GM21576 (cell line): ENCODE measurements at regions not wholly inside any gene's neighbourhood (a gene's known extent, or its start where the extent isn't known, plus 50 kb on each side); places are given as distances from the start of the nearest gene placed in this dataset.

Source experiments
- ATAC-seq: cut with Tn5 transposase; IDR thresholded peaks from one replicate; pipeline ENCODE4 v1.9.1; 2021; ENCODE audit warnings: mild to moderate bottlenecking, moderate library complexity; ENCODE audit not compliant: unreplicated experiment

DNA sequence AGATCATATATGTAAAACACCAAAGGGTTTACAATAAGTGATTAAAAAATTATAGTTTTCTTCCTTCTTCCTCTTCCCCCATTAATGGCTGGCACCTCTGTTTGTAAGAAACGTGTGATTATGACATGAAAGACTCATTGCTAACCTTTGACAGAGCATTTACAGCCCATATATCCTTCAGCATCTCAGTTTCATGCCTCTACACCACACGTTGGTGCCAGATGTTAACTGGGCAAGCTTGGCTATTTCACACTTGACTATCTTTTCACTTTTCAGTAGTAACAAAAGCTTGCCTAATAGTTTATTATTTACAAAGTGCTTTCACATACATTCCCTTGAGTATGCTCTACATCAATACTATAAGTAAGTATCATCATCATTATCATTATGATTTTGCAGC lies 65.3 kb upstream of the C1QTNF7 start:
- no peak for ATAC-seq

- ATAC-seq, result no peak
These were observed 63.6 kb upstream of the C1QTNF7 start for GRCh38 chr4:15364183-15364582.

GRCh38 chr4:15365641-15366040 lies 62.2 kb upstream of the C1QTNF7 start:
- no peak for ATAC-seq

GRCh38 chr4:15366721-15367120 lies 61.1 kb upstream of the C1QTNF7 start:
- ATAC-seq, result no peak

GRCh38 chr4:15368856-15369255 lies 59.0 kb upstream of the C1QTNF7 start:
- ATAC-seq, result no peak

DNA sequence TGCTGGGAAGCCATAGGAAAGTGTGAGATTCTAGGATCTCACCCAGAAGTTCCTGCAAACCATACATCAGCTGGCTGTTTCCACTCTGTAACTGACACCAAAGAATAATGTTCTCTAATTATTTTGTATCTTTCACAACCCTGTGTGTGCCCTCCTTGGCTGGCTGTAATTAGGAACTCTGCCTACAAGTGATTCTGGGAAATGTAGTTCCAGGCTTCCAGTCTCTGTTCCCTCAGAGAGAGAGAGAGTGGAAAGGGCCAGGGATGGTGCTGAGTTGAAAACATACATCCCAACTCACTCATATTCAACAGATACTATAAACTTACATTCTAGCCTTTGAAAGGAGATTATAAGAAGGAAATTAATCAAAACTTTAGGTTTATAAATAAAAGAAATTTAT lies 57.5 kb upstream of the C1QTNF7 start:
- ATAC-seq, result no peak

GRCh38 chr4:15373363-15373762 lies 54.5 kb upstream of the C1QTNF7 start:
- no peak for ATAC-seq

DNA sequence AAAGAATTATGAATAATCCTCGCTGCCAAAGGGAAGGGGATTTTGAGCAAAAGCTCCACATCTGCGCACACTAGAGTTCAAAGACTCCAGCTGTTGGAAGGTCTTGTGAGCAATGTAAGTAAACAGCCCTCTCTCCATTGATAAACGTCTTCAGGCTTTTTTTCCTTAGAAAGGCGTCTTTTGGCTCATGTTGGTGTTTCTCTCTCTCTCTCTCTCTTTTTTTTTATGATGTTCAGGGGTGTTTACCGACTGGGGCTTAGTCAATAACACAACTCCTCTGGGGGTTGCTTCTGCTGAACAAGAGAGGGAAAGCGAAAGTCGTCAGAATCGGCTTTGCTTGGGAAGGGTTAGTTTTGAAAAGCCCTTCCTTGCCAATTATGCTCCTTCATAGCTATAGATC lies 53.2 kb upstream of the C1QTNF7 start:
- ATAC-seq, result no peak

GRCh38 chr4:15375667-15376066 lies 52.2 kb upstream of the C1QTNF7 start:
- peak; percentile 64 for ATAC-seq

DNA sequence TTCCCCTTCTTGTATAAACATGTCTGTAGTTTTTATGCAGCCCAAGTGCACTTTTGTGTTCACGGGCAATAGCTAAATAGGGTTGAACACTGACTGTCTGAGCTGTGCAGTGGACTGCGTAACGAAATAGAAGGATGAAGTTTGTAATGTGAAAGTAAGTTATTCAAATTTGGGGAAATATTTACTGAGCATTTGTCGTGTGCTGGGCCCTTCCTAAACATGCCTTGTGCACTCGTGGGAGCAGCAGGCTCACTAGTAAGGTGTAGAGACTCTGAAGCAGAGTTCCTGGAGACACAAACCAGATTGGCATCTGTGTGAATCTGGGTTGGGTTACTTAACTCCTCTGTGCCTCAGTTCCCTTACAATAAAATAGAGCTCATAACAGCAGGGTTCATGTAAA lies 51.7 kb upstream of the C1QTNF7 start:
- no peak for ATAC-seq

DNA sequence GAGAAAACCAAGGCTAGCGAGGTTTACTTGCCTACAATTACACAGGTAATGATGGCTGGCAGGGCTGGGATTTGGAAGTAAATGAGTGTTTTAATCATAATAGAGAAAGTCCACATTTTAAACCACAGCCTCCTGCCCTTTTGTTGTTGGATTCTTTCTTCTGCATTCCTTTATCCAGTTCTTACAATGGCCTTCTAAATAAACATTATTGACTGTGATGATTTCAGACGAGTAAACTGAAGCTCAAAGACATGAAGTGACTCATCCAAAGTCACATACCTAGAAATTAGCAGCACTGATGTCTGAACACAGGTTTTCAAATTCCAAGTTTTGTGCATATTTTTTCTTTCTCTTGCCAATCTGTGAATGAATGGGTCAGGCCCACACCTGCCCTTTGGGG lies 51.2 kb upstream of the C1QTNF7 start:
- ATAC-seq, result no peak
